ENCODE measurements at regions not wholly inside any gene's neighbourhood (a gene's known extent, or its start where the extent isn't known, plus 50 kb on each side); places are given as distances from the start of the nearest gene placed in this dataset.

- intact Hi-C loops (cut with DNase I), result no loop called here
- WGBS, 2 donors, result 84 to 85% methylated on average over 1 of the region's 1 CpG
- H3K27ac ChIP-seq, result no peak overlapping the region
- H3K4me3 ChIP-seq, result no peak overlapping the region
- H3K36me3 ChIP-seq, result no peaks in the 10 kb centered on the region
- TF ChIP-seq CTCF (IDR thresholded peaks at IDR 0.05) (no peak), POLR2A (IDR thresholded peaks at IDR 0.05) (no peak)
- no peak for DNase-seq
- peaks cover 0 to 14% (median 10%) of the 10 kb centered on the region in 3 donors for H3K9me3 ChIP-seq
- H3K4me1 ChIP-seq, result no peaks in the 10 kb centered on the region
- no peaks in the 10 kb centered on the region for H3K27me3 ChIP-seq
These were observed 456.2 kb upstream of the TCF4 start for GRCh38 chr18:56044239-56044638.

GRCh38 chr18:56043641-56044061 lies 455.7 kb upstream of the TCF4 start:
- H3K36me3 ChIP-seq, result no peaks in the 10 kb centered on the region
- WGBS, 2 donors, result 32 to 43% methylated on average over 4 of the region's 4 CpGs
- intact Hi-C loops (cut with DNase I), result no loop called here
- no peak overlapping the region for H3K27ac ChIP-seq
- TF ChIP-seq CTCF (IDR thresholded peaks at IDR 0.05), result no peak
- no peak for TF ChIP-seq POLR2A (IDR thresholded peaks at IDR 0.05)
- H3K4me3 ChIP-seq, result no peak overlapping the region
- H3K27me3 ChIP-seq, result no peaks in the 10 kb centered on the region
- no peaks in the 10 kb centered on the region for H3K4me1 ChIP-seq
- peaks cover 0 to 10% (median 10%) of the 10 kb centered on the region in 3 donors for H3K9me3 ChIP-seq
- no peak for DNase-seq

GRCh38 chr18:56042915-56043536 lies 455.0 kb upstream of the TCF4 start:
- H3K4me3 ChIP-seq, result no peak overlapping the region
- WGBS, 2 donors, result 77 to 97% methylated on average over 2 of the region's 2 CpGs
- TF ChIP-seq POLR2A (IDR thresholded peaks at IDR 0.05) (no peak), CTCF (IDR thresholded peaks at IDR 0.05) (no peak)

GRCh38 chr18:56038171-56039030 lies 450.4 kb upstream of the TCF4 start:
- no peak overlapping the region for H3K27ac ChIP-seq
- H3K27me3 ChIP-seq, result no peaks in the 10 kb centered on the region
- H3K4me3 ChIP-seq, result no peak overlapping the region
- 75 to 83% methylated on average over 8 of the region's 8 CpGs for WGBS, 2 donors
- H3K9me3 ChIP-seq, result no peaks in the 10 kb centered on the region
- H3K36me3 ChIP-seq, result no peaks in the 10 kb centered on the region
- peaks cover 0 to 3% (median 0%) of the 10 kb centered on the region in 3 donors for H3K4me1 ChIP-seq
- intact Hi-C loops (cut with DNase I), result no loop called here
- no peak for DNase-seq
- TF ChIP-seq CTCF (IDR thresholded peaks at IDR 0.05), result no peak
- TF ChIP-seq POLR2A (IDR thresholded peaks at IDR 0.05), result no peak

More at GRCh38 chr18:56042915-56043536, 455.0 kb upstream of the TCF4 start:
- H3K36me3 ChIP-seq, result no peaks in the 10 kb centered on the region
- H3K27ac ChIP-seq, result no peak overlapping the region
- intact Hi-C loops (cut with DNase I), result no loop called here
- no peak for DNase-seq
- H3K9me3 ChIP-seq, result peaks cover 0 to 4% (median 3%) of the 10 kb centered on the region in 3 donors
- H3K4me1 ChIP-seq, result no peaks in the 10 kb centered on the region
- no peaks in the 10 kb centered on the region for H3K27me3 ChIP-seq

GRCh38 chr18:56036741-56037140 lies 448.7 kb upstream of the TCF4 start:
- 60 to 80% methylated on average over 1 to 2 of the region's 2 CpGs for WGBS, 2 donors
- Histone ChIP-seq H3K4me3 (no peak overlapping the region), H3K27ac (no peak overlapping the region), H3K4me1 (peaks cover 0 to 3% (median 0%) of the 10 kb centered on the region in 3 donors), H3K27me3 (no peaks in the 10 kb centered on the region), H3K9me3 (no peaks in the 10 kb centered on the region), H3K36me3 (no peaks in the 10 kb centered on the region)
- TF ChIP-seq CTCF (IDR thresholded peaks at IDR 0.05) (no peak), POLR2A (IDR thresholded peaks at IDR 0.05) (no peak)
- intact Hi-C loops (cut with DNase I), result no loop called here
- no peak for DNase-seq
